22Rv1 (cell line): ENCODE measurements at regions not wholly inside any gene's neighbourhood (a gene's known extent, or its start where the extent isn't known, plus 50 kb on each side); places are given as distances from the start of the nearest gene placed in this dataset.

Source experiments
- CTCF ChIP-seq: fragments of 450-650 bp; IDR thresholded peaks from 2 replicates; pipeline ENCODE4 v1.5.1; 2017; ENCODE audit warnings: mild to moderate bottlenecking
- ZFX ChIP-seq: fragments of 450-650 bp; IDR thresholded peaks from 2 replicates; pipeline ENCODE4 v1.6.1; 2017; ENCODE audit warnings: antibody characterized with exemption, borderline replicate concordance

GRCh38 chr12:90460681-90461080, 494.3 kb downstream of the CCER1 start:
- TF ChIP-seq CTCF (no peak), ZFX (no peak)
